ENCODE measurements at regions not wholly inside any gene's neighbourhood (a gene's known extent, or its start where the extent isn't known, plus 50 kb on each side); places are given as distances from the start of the nearest gene placed in this dataset.

- TF ChIP-seq CTCF (IDR thresholded peaks at IDR 0.05) (no peak), EP300 (IDR thresholded peaks at IDR 0.05) (no peak), POLR2A (IDR thresholded peaks at IDR 0.05) (no peak), POLR2AphosphoS5 (IDR thresholded peaks at IDR 0.05) (no peak)
Observed at GRCh38 chr1:106037526-106037925, 1018.9 kb upstream of the PRMT6 start.
